IMR-90 (cell line): ENCODE measurements at regions not wholly inside any gene's neighbourhood (a gene's known extent, or its start where the extent isn't known, plus 50 kb on each side); places are given as distances from the start of the nearest gene placed in this dataset.
A peak's percentile ranks its signal among the peaks of the same experiment; 100 is the strongest.

Experiments used
- ATAC-seq: fragments of 200-7000 bp; cut with Tn5 transposase; 2 replicates; pipeline ENCODE4 v1.9.1; 2020; ENCODE audit warnings: low read depth, mild to moderate bottlenecking, moderate library complexity
- BruUV-seq: library from RNA; stranded (reverse); fragments of 400-500 nt; replicated peaks from 2 replicates; lab custom pipeline; 2021; lab: Mats Ljungman, UMichigan
- CTCF ChIA-PET: fragments of 300-600 bp; formaldehyde crosslinking; extraction: SDS; loops from one replicate; lab custom pipeline; 2021; ENCODE audit warnings: antibody characterized with exemption; lab: Yijun Ruan, JAX
- POLR2A ChIA-PET: fragments of 300-600 bp; sonication (Branson Sonifier 250); formaldehyde crosslinking; loops from one replicate; lab custom pipeline; 2022; ENCODE audit warnings: antibody characterized with exemption; ENCODE audit not compliant: unreplicated experiment; lab: Charles Lee
- DNase-seq: peaks from one replicate; pipeline ENCODE4 v3.0.0; 2013
- H2AFZ ChIP-seq: replicated peaks from 2 replicates; pipeline ENCODE3; 2013; ENCODE audit warnings: low read length, mild to moderate bottlenecking; ENCODE audit not compliant: poor library complexity
- H2AK5ac ChIP-seq: 2 replicates; pipeline ENCODE4 v1.6.1; 2013; ENCODE audit warnings: low read depth, low read length, inconsistent platforms
- H2AK9ac ChIP-seq: replicated peaks from 2 replicates; pipeline ENCODE3; 2013; ENCODE audit warnings: mild to moderate bottlenecking, low read depth, low read length, moderate library complexity; ENCODE audit not compliant: poor library complexity
- H2BK120ac ChIP-seq: 2 replicates; pipeline ENCODE4 v1.6.1; 2013; ENCODE audit warnings: low read depth, low read length, inconsistent platforms
- H2BK15ac ChIP-seq: 3 replicates; pipeline ENCODE4 v1.6.1; 2013; ENCODE audit warnings: low read depth, low read length, inconsistent platforms
- H2BK20ac ChIP-seq: 2 replicates; pipeline ENCODE4 v1.6.1; 2013; ENCODE audit warnings: low read depth, mild to moderate bottlenecking, inconsistent platforms, low read length, moderate library complexity
- H2BK5ac ChIP-seq: 2 replicates; pipeline ENCODE4 v1.6.1; 2013; ENCODE audit warnings: mild to moderate bottlenecking, low read depth, low read length, inconsistent platforms; ENCODE audit not compliant: poor library complexity, severe bottlenecking
- H3K14ac ChIP-seq: replicated peaks from 2 replicates; pipeline ENCODE4 v1.6.1; 2013; ENCODE audit warnings: low read depth, low read length, inconsistent platforms
- H3K18ac ChIP-seq: 2 replicates; pipeline ENCODE4 v1.6.1; 2013; ENCODE audit warnings: low read depth, low read length, control low read depth
- H3K23ac ChIP-seq: 2 replicates; pipeline ENCODE4 v1.6.1; 2013; ENCODE audit warnings: low read depth, low read length, inconsistent platforms
- H3K27ac ChIP-seq: 2 replicates; pipeline ENCODE4 v1.5.1; 2013; ENCODE audit warnings: mild to moderate bottlenecking, control low read depth, low read length; ENCODE audit not compliant: insufficient read depth
- H3K27me3 ChIP-seq: 2 replicates; pipeline ENCODE4 v1.6.1; 2013; ENCODE audit warnings: low read length; ENCODE audit not compliant: control insufficient read depth, insufficient read depth
- H3K36me3 ChIP-seq: 2 replicates; pipeline ENCODE4 v1.6.1; 2013; ENCODE audit warnings: low read length, mixed read lengths; ENCODE audit not compliant: control insufficient read depth, insufficient read depth
- H3K4ac ChIP-seq: 2 replicates; pipeline ENCODE4 v1.6.1; 2013; ENCODE audit warnings: low read depth, low read length, inconsistent platforms
- H3K4me1 ChIP-seq: 2 replicates; pipeline ENCODE4 v1.6.1; 2013; ENCODE audit warnings: low read length, mixed read lengths; ENCODE audit not compliant: control insufficient read depth, insufficient read depth
- H3K4me2 ChIP-seq: 2 replicates; pipeline ENCODE4 v1.6.1; 2013; ENCODE audit warnings: low read depth, mild to moderate bottlenecking, control low read depth, low read length, moderate library complexity
- H3K4me3 ChIP-seq: 2 replicates; pipeline ENCODE4 v1.5.1; 2013; ENCODE audit warnings: low read depth, mild to moderate bottlenecking, control low read depth, low read length, moderate library complexity; ENCODE audit not compliant: insufficient read depth
- H3K56ac ChIP-seq: 2 replicates; pipeline ENCODE4 v1.6.1; 2013; ENCODE audit warnings: low read length, inconsistent platforms; ENCODE audit not compliant: insufficient read depth; ENCODE audit errors: extremely low read depth
- H3K79me1 ChIP-seq, 2 experiments: 2 replicates each; pipeline ENCODE4 v1.6.1; 2013; ENCODE audit warnings: low read length in 2 of 2, inconsistent platforms in 1 of 2, low read depth in 1 of 2
- H3K9ac ChIP-seq: 2 replicates; pipeline ENCODE4 v1.6.1; 2013; ENCODE audit warnings: low read depth, low read length, control low read depth
- H3K9me1 ChIP-seq: 2 replicates; pipeline ENCODE4 v1.6.1; 2013; ENCODE audit warnings: low read length, inconsistent platforms; ENCODE audit not compliant: insufficient read depth
- H3K9me3 ChIP-seq: 2 replicates; pipeline ENCODE4 v1.6.1; 2013; ENCODE audit warnings: low read length; ENCODE audit not compliant: control insufficient read depth, insufficient read depth
- H4K20me1 ChIP-seq: 2 replicates; pipeline ENCODE4 v1.6.1; 2013; ENCODE audit warnings: low read length, inconsistent platforms; ENCODE audit not compliant: insufficient read depth
- H4K5ac ChIP-seq: 2 replicates; pipeline ENCODE4 v1.6.1; 2013; ENCODE audit warnings: mild to moderate bottlenecking, low read depth, low read length, control low read depth
- H4K8ac ChIP-seq, 2 experiments: 2 replicates each; pipeline ENCODE4 v1.6.1; 2013; ENCODE audit warnings: low read depth in 2 of 2, low read length in 2 of 2, control low read depth in 1 of 2, inconsistent platforms in 1 of 2
- H4K91ac ChIP-seq: 2 replicates; pipeline ENCODE4 v1.6.1; 2013; ENCODE audit warnings: low read depth, low read length, inconsistent platforms; ENCODE audit not compliant: insufficient read depth
- BHLHE40 ChIP-seq: fragments of 150-350 bp; IDR thresholded peaks from 2 replicates; pipeline ENCODE4 v1.6.1; 2016; ENCODE audit warnings: mild to moderate bottlenecking, low read depth, low read length
- CEBPB ChIP-seq: IDR thresholded peaks from 2 replicates; pipeline ENCODE4 v1.6.1; 2012; ENCODE audit warnings: low read depth, low read length, improper control_type of control experiment
- CHD1 ChIP-seq: IDR thresholded peaks from 2 replicates; pipeline ENCODE4 v1.6.1; 2012; ENCODE audit warnings: low read depth, low read length, improper control_type of control experiment
- FOS ChIP-seq: fragments of 150-350 bp; IDR thresholded peaks from 2 replicates; pipeline ENCODE4 v1.6.1; 2016; ENCODE audit warnings: low read depth, low read length
- MAFK ChIP-seq: IDR thresholded peaks from 2 replicates; pipeline ENCODE4 v1.6.1; 2012; ENCODE audit warnings: low read depth, low read length, improper control_type of control experiment
- MAZ ChIP-seq: IDR thresholded peaks from 2 replicates; pipeline ENCODE4 v1.6.1; 2012; ENCODE audit warnings: low read depth, mild to moderate bottlenecking, low read length, improper control_type of control experiment, moderate library complexity, borderline replicate concordance
- MXI1 ChIP-seq: IDR thresholded peaks from 2 replicates; pipeline ENCODE4 v1.6.1; 2012; ENCODE audit warnings: low read depth, mild to moderate bottlenecking, low read length, moderate library complexity, borderline replicate concordance
- NFE2L2 ChIP-seq: fragments of 150-350 bp; IDR thresholded peaks from 2 replicates; pipeline ENCODE4 v1.6.1; 2016; ENCODE audit warnings: low read depth, mild to moderate bottlenecking, low read length
- POLR2A ChIP-seq: IDR thresholded peaks from 2 replicates; pipeline ENCODE4 v1.6.1; 2012; ENCODE audit warnings: mild to moderate bottlenecking, low read depth, low read length
- RAD21 ChIP-seq: IDR thresholded peaks from 2 replicates; pipeline ENCODE4 v1.6.1; 2012; ENCODE audit warnings: low read length, improper control_type of control experiment
- RCOR1 ChIP-seq: IDR thresholded peaks from 2 replicates; pipeline ENCODE4 v1.6.1; 2012; ENCODE audit warnings: mild to moderate bottlenecking, low read length, improper control_type of control experiment; ENCODE audit not compliant: insufficient replicate concordance
- RFX5 ChIP-seq: IDR thresholded peaks from 2 replicates; pipeline ENCODE4 v1.8.0; 2012; ENCODE audit warnings: low read depth, mild to moderate bottlenecking, low read length, moderate library complexity
- SMC3 ChIP-seq: fragments of 150-350 bp; IDR thresholded peaks from 2 replicates; pipeline ENCODE4 v1.6.1; 2016; ENCODE audit warnings: low read depth, mild to moderate bottlenecking, antibody characterized with exemption, low read length, moderate library complexity
- WGBS, 2 experiments: methylation state at CpG; one replicate each; pipeline versions ENCODE4 v1.1.5 to v1.1.7; 2013; ENCODE audit warnings: missing lambda C conversion rate in 2 of 2; ENCODE audit not compliant: insufficient read length in 1 of 2; ENCODE audit errors: extremely low coverage in 2 of 2; 5-methylcytosine and 5-hydroxymethylcytosine counted together
- dilution Hi-C: fragments of 300-500 bp; cut with HindIII; formaldehyde crosslinking; loops from one replicate; pipeline ENCODE4 v1.14.3; 2018; ENCODE audit warnings: low sequenced_read_pairs; ENCODE audit not compliant: unreplicated experiment
- in situ Hi-C: fragments of 300-500 bp; cut with MboI; formaldehyde crosslinking; loops from 3 replicates; pipeline ENCODE4 v1.14.3; 2019; ENCODE audit warnings: low sequenced_read_pairs, inconsistent platforms, mixed read lengths
- intact Hi-C: fragments of 100-400 bp; cut with micrococcal nuclease; formaldehyde crosslinking; loops from 2 replicates; pipeline ENCODE4 v1.10.0; 2022
- TF ChIP-seq, protein P1 (sequence below): fragments of 150-350 bp; IDR thresholded peaks from 2 replicates; pipeline ENCODE4 v1.6.1; 2016; ENCODE audit warnings: low read depth, mild to moderate bottlenecking, low read length, moderate library complexity, borderline replicate concordance
- TF ChIP-seq, protein P2 (sequence below): fragments of 150-350 bp; IDR thresholded peaks from 2 replicates; pipeline ENCODE4 v1.6.1; 2017; ENCODE audit warnings: mild to moderate bottlenecking, antibody characterized with exemption, low read length, low read depth
- TF ChIP-seq, protein P3 (sequence below): conservative IDR thresholded peaks from 2 replicates; pipeline ENCODE4 v1.5.1; 2012; ENCODE audit warnings: mild to moderate bottlenecking, low read depth, low read length, improper control_type of control experiment

DNA sequence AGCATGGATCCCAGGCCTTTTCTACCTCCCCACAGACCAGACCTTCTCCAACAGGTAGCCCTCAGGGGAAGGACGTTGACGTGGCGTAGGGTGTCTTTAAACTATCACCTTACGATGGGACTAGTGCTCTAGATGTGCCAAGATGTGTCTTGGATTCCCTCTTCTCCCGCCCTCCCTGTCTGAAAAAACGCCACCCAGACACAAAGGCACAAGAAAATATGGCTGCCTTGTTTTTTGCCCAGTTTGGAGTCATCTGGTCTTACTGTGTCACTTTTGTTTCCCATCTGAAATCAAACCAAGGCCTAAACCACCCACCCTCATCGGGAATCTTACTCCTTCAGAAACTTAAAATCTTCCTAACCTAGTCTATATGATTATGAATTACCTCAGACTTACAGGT lies 235.4 kb downstream of the OR13H1 start:
- in situ Hi-C loops = no loop called here
- CTCF ChIA-PET = no interaction called here

More for the DNA sequence above, 235.4 kb downstream of the OR13H1 start:
- H3K36me3 ChIP-seq = no peaks in the 10 kb centered on the region
- H3K4me1 ChIP-seq = 0 out of 2 replicates have a peak, but pooled peaks cover 2% of the 10 kb centered on the region
- H3K4me3 ChIP-seq = no peak overlapping the region
- H2AFZ ChIP-seq = peak overlapping the region; percentile 89
- TF ChIP-seq MAFK (no peak), POLR2A (no peak), RCOR1 (no peak), CHD1 (no peak), MXI1 (no peak), MAZ (no peak), RFX5 (no peak), BHLHE40 (no peak), CEBPB (no peak), RAD21 (no peak), NFE2L2 (no peak), SMC3 (no peak), FOS (no peak)
- TF ChIP-seq, protein P1, sequence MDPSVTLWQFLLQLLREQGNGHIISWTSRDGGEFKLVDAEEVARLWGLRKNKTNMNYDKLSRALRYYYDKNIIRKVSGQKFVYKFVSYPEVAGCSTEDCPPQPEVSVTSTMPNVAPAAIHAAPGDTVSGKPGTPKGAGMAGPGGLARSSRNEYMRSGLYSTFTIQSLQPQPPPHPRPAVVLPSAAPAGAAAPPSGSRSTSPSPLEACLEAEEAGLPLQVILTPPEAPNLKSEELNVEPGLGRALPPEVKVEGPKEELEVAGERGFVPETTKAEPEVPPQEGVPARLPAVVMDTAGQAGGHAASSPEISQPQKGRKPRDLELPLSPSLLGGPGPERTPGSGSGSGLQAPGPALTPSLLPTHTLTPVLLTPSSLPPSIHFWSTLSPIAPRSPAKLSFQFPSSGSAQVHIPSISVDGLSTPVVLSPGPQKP = no peak
- TF ChIP-seq, protein P2, sequence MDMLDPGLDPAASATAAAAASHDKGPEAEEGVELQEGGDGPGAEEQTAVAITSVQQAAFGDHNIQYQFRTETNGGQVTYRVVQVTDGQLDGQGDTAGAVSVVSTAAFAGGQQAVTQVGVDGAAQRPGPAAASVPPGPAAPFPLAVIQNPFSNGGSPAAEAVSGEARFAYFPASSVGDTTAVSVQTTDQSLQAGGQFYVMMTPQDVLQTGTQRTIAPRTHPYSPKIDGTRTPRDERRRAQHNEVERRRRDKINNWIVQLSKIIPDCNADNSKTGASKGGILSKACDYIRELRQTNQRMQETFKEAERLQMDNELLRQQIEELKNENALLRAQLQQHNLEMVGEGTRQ = no peak
- TF ChIP-seq, protein P3, sequence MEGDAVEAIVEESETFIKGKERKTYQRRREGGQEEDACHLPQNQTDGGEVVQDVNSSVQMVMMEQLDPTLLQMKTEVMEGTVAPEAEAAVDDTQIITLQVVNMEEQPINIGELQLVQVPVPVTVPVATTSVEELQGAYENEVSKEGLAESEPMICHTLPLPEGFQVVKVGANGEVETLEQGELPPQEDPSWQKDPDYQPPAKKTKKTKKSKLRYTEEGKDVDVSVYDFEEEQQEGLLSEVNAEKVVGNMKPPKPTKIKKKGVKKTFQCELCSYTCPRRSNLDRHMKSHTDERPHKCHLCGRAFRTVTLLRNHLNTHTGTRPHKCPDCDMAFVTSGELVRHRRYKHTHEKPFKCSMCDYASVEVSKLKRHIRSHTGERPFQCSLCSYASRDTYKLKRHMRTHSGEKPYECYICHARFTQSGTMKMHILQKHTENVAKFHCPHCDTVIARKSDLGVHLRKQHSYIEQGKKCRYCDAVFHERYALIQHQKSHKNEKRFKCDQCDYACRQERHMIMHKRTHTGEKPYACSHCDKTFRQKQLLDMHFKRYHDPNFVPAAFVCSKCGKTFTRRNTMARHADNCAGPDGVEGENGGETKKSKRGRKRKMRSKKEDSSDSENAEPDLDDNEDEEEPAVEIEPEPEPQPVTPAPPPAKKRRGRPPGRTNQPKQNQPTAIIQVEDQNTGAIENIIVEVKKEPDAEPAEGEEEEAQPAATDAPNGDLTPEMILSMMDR = no peak
- dilution Hi-C loops (no loop called here), intact Hi-C loops (loop anchor here (2.0 kb wide), 2 partner anchors 27 to 37 kb away; no protein-coding TSS in a partner anchor)
- no peak overlapping the region for H3K27ac ChIP-seq
- H3K4ac ChIP-seq = no peak overlapping the region
- no TSS peak for BruUV-seq
- H2BK120ac ChIP-seq = 0 out of 2 replicates have a peak overlapping the region, but pooled peaks have one; percentile 39
- ATAC-seq (no peak), DNase-seq (no peak)
- no peak overlapping the region for H3K23ac ChIP-seq
- H3K56ac ChIP-seq = no peak overlapping the region
- no peaks in the 10 kb centered on the region; the same call in 1 of the 2 replicates for H3K27me3 ChIP-seq
- no peaks in the 10 kb centered on the region for H3K9me1 ChIP-seq
- H3K18ac ChIP-seq = no peak overlapping the region
- H2BK15ac ChIP-seq = no peak overlapping the region
- H2AK9ac ChIP-seq = peak overlapping the region; percentile 13
- POLR2A ChIA-PET = no interaction called here
- H3K14ac ChIP-seq = no peak overlapping the region
- H4K20me1 ChIP-seq = no peaks in the 10 kb centered on the region
- 0 out of 2 replicates have a peak overlapping the region, but pooled peaks have one; percentile 21 for H2BK20ac ChIP-seq
- H4K8ac ChIP-seq = peak overlapping the region; percentile 59 to 76; a peak in 2 of 4 replicates
- H4K91ac ChIP-seq = peak overlapping the region; percentile 95
- H2AK5ac ChIP-seq = no peak overlapping the region
- H3K9me3 ChIP-seq = no peaks in the 10 kb centered on the region
- no peak overlapping the region for H2BK5ac ChIP-seq
- peak overlapping the region; percentile 94 for H3K4me2 ChIP-seq
- peak overlapping the region; percentile 61 for H4K5ac ChIP-seq
- 40% methylated on average over 1 of the region's 7 CpGs; no CpG with 5 or more reads in 1 of the 2 experiments for WGBS, 2 experiments
- H3K9ac ChIP-seq = peak overlapping the region; percentile 93; the same call in 1 of the 2 replicates
- no peaks in the 10 kb centered on the region for H3K79me1 ChIP-seq
